Gastrocnemius medialis (tissue), 4 donors: ENCODE measurements at regions not wholly inside any gene's neighbourhood (a gene's known extent, or its start where the extent isn't known, plus 50 kb on each side); places are given as distances from the start of the nearest gene placed in this dataset.
"Not testable (repeated sequence)": the region's sequence is repeated elsewhere in the genome, so short reads cannot be mapped to it uniquely, and the experiment has no call there.

Experiments used
- POLR2A ChIP-seq, 2 donors: fragments of 450-650 bp; IDR thresholded peaks; one replicate each; pipeline ENCODE4 v1.6.1; 2017; ENCODE audit warnings: antibody characterized with exemption in 2 of 2, mild to moderate bottlenecking in 2 of 2, moderate library complexity in 2 of 2
- TF ChIP-seq, protein P1 (sequence below), 5 experiments: fragments of 450-650 bp in 3 of 5; fragments of 200-600 bp in 2 of 5; sonication (generic) in 2 of 5; IDR thresholded peaks in 4 of 5; conservative IDR thresholded peaks in 1 of 5; 1 replicate in 4 of 5; 2 replicates in 1 of 5; pipeline ENCODE4 v1.5.1; 2016 to 2019; ENCODE audit warnings: antibody characterized with exemption in 5 of 5, mild to moderate bottlenecking in 3 of 5, moderate library complexity in 3 of 5

DNA sequence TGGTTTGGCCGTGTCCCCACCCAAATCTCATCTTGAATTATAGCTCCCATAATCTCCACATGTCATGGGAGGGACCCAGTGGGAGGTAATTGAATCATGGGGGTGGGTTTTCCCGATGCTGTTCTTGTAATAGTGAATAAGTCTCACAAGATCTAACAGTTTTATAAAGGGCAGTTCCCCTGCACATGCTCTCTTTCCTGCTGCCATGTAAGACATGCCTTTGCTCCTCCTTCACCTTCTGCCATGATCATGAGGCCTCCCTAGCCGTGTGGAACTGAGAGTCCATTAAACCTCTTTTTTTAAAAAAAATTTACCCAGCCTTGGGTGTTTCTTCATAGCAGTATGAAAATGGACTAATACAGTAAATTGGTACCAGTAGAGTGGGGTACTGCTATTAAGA lies 510.6 kb upstream of the FANCL start:
- TF ChIP-seq, protein P1, sequence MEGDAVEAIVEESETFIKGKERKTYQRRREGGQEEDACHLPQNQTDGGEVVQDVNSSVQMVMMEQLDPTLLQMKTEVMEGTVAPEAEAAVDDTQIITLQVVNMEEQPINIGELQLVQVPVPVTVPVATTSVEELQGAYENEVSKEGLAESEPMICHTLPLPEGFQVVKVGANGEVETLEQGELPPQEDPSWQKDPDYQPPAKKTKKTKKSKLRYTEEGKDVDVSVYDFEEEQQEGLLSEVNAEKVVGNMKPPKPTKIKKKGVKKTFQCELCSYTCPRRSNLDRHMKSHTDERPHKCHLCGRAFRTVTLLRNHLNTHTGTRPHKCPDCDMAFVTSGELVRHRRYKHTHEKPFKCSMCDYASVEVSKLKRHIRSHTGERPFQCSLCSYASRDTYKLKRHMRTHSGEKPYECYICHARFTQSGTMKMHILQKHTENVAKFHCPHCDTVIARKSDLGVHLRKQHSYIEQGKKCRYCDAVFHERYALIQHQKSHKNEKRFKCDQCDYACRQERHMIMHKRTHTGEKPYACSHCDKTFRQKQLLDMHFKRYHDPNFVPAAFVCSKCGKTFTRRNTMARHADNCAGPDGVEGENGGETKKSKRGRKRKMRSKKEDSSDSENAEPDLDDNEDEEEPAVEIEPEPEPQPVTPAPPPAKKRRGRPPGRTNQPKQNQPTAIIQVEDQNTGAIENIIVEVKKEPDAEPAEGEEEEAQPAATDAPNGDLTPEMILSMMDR (IDR thresholded peaks at IDR 0.05 in 4 of 5, conservative IDR thresholded peaks at IDR 0.05 in 1 of 5), result not testable (repeated sequence)
- TF ChIP-seq POLR2A (IDR thresholded peaks at IDR 0.05), result not testable (repeated sequence)
